HCT116 (cell line): ENCODE measurements at regions not wholly inside any gene's neighbourhood (a gene's known extent, or its start where the extent isn't known, plus 50 kb on each side); places are given as distances from the start of the nearest gene placed in this dataset.

Experiments used
- ATF3 ChIP-seq: IDR thresholded peaks from 2 replicates; pipeline ENCODE4 v1.6.1; 2012
- CTCF ChIP-seq, 3 experiments: fragments of 200-600 bp in 1 of 3; sonication (generic) in 1 of 3; IDR thresholded peaks in 2 of 3; conservative IDR thresholded peaks in 1 of 3; 2 replicates each; pipeline ENCODE4 v1.5.1; 2012 to 2017; ENCODE audit warnings: low read depth in 2 of 3, low read length in 2 of 3, antibody characterized with exemption in 1 of 3, borderline replicate concordance in 1 of 3, control low read depth in 1 of 3, mild to moderate bottlenecking in 1 of 3, mixed read lengths in 1 of 3, mixed run types in 1 of 3, moderate library complexity in 1 of 3; ENCODE audit not compliant: insufficient read depth in 1 of 3
- EGR1 ChIP-seq: IDR thresholded peaks from 2 replicates; pipeline ENCODE4 v1.6.1; 2012; ENCODE audit warnings: low read depth
- EZH2 ChIP-seq: fragments of 200-600 bp; sonication (generic); IDR thresholded peaks from 2 replicates; pipeline ENCODE4 v1.6.1; 2017; ENCODE audit warnings: antibody characterized with exemption, mixed run types
- POLR2A ChIP-seq: IDR thresholded peaks from 2 replicates; pipeline ENCODE4 v1.7.0; 2011; ENCODE audit warnings: borderline replicate concordance; ENCODE audit not compliant: insufficient read depth, insufficient read length; ENCODE audit errors: extremely low read depth
- SIN3A ChIP-seq: IDR thresholded peaks from 2 replicates; pipeline ENCODE4 v1.6.1; 2012; ENCODE audit warnings: low read depth
- SP1 ChIP-seq: IDR thresholded peaks from 2 replicates; pipeline ENCODE4 v1.6.1; 2012; ENCODE audit warnings: low read depth
- TCF7L2 ChIP-seq: IDR thresholded peaks from 2 replicates; pipeline ENCODE4 v1.7.0; 2011; ENCODE audit warnings: borderline replicate concordance, inconsistent platforms; ENCODE audit not compliant: insufficient read depth, insufficient read length; ENCODE audit errors: extremely low read depth
- ZBTB33 ChIP-seq: IDR thresholded peaks from 2 replicates; pipeline ENCODE4 v1.6.1; 2011; ENCODE audit warnings: mild to moderate bottlenecking, low read length, moderate library complexity; ENCODE audit not compliant: insufficient replicate concordance; ENCODE audit errors: extremely low read depth
- ZNF274 ChIP-seq: fragments of 200-500 bp; sonication (Bioruptor generic); IDR thresholded peaks from 2 replicates; pipeline ENCODE4 v1.6.1; 2014; ENCODE audit warnings: mild to moderate bottlenecking, low read depth, low read length, inconsistent platforms

GRCh38 chr10:57849691-57850357 lies 417.9 kb downstream of the IPMK start:
- TF ChIP-seq CTCF (IDR thresholded peaks at IDR 0.05 in 2 of 3, conservative IDR thresholded peaks at IDR 0.05 in 1 of 3; ENCODE audit: borderline replicate concordance in 1 of 3, insufficient read depth in 1 of 3, low read depth in 2 of 3, low read length in 2 of 3), result peak in 1 of 3 experiments; percentile 31; a peak in 1 of 6 replicates
- no peak for TF ChIP-seq SP1
- no peak for TF ChIP-seq POLR2A
- TF ChIP-seq EZH2, result no peak
- TF ChIP-seq ZNF274, result no peak
- no peak for TF ChIP-seq SIN3A
- TF ChIP-seq ATF3, result no peak
- no peak for TF ChIP-seq TCF7L2
- no peak for TF ChIP-seq ZBTB33
- TF ChIP-seq EGR1, result no peak
